Left kidney (tissue), 1 donor: ENCODE measurements at regions not wholly inside any gene's neighbourhood (a gene's known extent, or its start where the extent isn't known, plus 50 kb on each side); places are given as distances from the start of the nearest gene placed in this dataset.

Source experiments
- DNase-seq: peaks from one replicate; pipeline ENCODE4 v3.0.0-alpha.2; 2013

- DNase-seq: no peak
Measured at GRCh38 chr2:19846567-19846966, 55.2 kb downstream of the TTC32 start.

- DNase-seq: no peak
Measured at GRCh38 chr2:19846030-19846429, 55.8 kb downstream of the TTC32 start.

GRCh38 chr2:19845323-19845920, 56.4 kb downstream of the TTC32 start:
- DNase-seq: no peak

GRCh38 chr2:19844750-19845149, 57.0 kb downstream of the TTC32 start:
- no peak for DNase-seq

- no peak for DNase-seq
Measured at GRCh38 chr2:19843992-19844515, 57.7 kb downstream of the TTC32 start.

GRCh38 chr2:19841918-19842693, 59.7 kb downstream of the TTC32 start:
- DNase-seq: no peak

GRCh38 chr2:19839438-19839837, 62.3 kb downstream of the TTC32 start:
- DNase-seq: no peak

- DNase-seq: no peak
Measured at GRCh38 chr2:19838616-19839015, 63.2 kb downstream of the TTC32 start.

GRCh38 chr2:19837235-19837766, 64.5 kb downstream of the TTC32 start:
- no peak for DNase-seq

- DNase-seq: no peak
Measured at GRCh38 chr2:19835781-19836281, 66.0 kb downstream of the TTC32 start.

GRCh38 chr2:19833978-19834377, 67.8 kb downstream of the TTC32 start:
- DNase-seq: no peak

GRCh38 chr2:19829672-19830071, 72.1 kb downstream of the TTC32 start:
- DNase-seq: no peak

- DNase-seq: no peak
Measured at GRCh38 chr2:19826874-19827273, 74.9 kb downstream of the TTC32 start.

GRCh38 chr2:19823507-19823906, 78.3 kb downstream of the TTC32 start:
- DNase-seq: no peak

- DNase-seq: no peak
Measured at GRCh38 chr2:19819097-19820065, 82.4 kb downstream of the TTC32 start.

- DNase-seq: no peak
Measured at GRCh38 chr2:19818543-19818942, 83.2 kb downstream of the TTC32 start.

- no peak for DNase-seq
Measured at GRCh38 chr2:19818039-19818438, 83.7 kb downstream of the TTC32 start.

GRCh38 chr2:19815746-19816145, 86.0 kb downstream of the TTC32 start:
- no peak for DNase-seq

- no peak for DNase-seq
Measured at GRCh38 chr2:19812166-19812565, 89.6 kb downstream of the TTC32 start.

GRCh38 chr2:19811186-19811585, 90.6 kb downstream of the TTC32 start:
- DNase-seq: no peak

GRCh38 chr2:19810637-19811036, 91.1 kb downstream of the TTC32 start:
- no peak for DNase-seq

GRCh38 chr2:19810148-19810547, 91.6 kb downstream of the TTC32 start:
- DNase-seq: no peak
